HEK293 (cell line): ENCODE measurements at regions not wholly inside any gene's neighbourhood (a gene's known extent, or its start where the extent isn't known, plus 50 kb on each side); places are given as distances from the start of the nearest gene placed in this dataset.
A peak's percentile ranks its signal among the peaks of the same experiment; 100 is the strongest.

Experiments
- TRIM28 ChIP-seq: IDR thresholded peaks from 2 replicates; pipeline ENCODE4 v1.6.1; 2011; ENCODE audit warnings: low read length, control low read depth, borderline replicate concordance
- ZBTB20 ChIP-seq: fragments of 450-650 bp; formaldehyde crosslinking; IDR thresholded peaks from 2 replicates; pipeline ENCODE4 v1.5.1; 2016; ENCODE audit warnings: missing biosample characterization, missing genetic modification characterization
- ZNF133 ChIP-seq: fragments of 450-650 bp; formaldehyde crosslinking; IDR thresholded peaks from 2 replicates; pipeline ENCODE4 v1.5.1; 2016; ENCODE audit warnings: missing biosample characterization, missing genetic modification characterization
- ZNF174 ChIP-seq: fragments of 450-650 bp; formaldehyde crosslinking; IDR thresholded peaks from 2 replicates; pipeline ENCODE4 v1.5.0; 2017; ENCODE audit warnings: missing biosample characterization, mild to moderate bottlenecking, missing genetic modification characterization
- ZNF266 ChIP-seq: fragments of 450-650 bp; formaldehyde crosslinking; IDR thresholded peaks from 2 replicates; pipeline ENCODE4 v1.5.1; 2016; ENCODE audit warnings: missing biosample characterization, missing genetic modification characterization, low read depth
- ZNF302 ChIP-seq: fragments of 450-650 bp; formaldehyde crosslinking; IDR thresholded peaks from 2 replicates; pipeline ENCODE4 v1.5.1; 2016; ENCODE audit warnings: missing biosample characterization, missing genetic modification characterization, low read depth
- ZNF501 ChIP-seq: fragments of 450-650 bp; formaldehyde crosslinking; IDR thresholded peaks from 2 replicates; pipeline ENCODE4 v1.5.1; 2016; ENCODE audit warnings: missing biosample characterization, missing genetic modification characterization
- ZNF558 ChIP-seq: fragments of 450-650 bp; formaldehyde crosslinking; IDR thresholded peaks from 2 replicates; pipeline ENCODE4 v1.5.1; 2016; ENCODE audit warnings: missing biosample characterization, missing genetic modification characterization
- TF ChIP-seq, protein P1 (sequence below): fragments of 450-650 bp; formaldehyde crosslinking; IDR thresholded peaks from 2 replicates; pipeline ENCODE4 v1.5.1; 2016; ENCODE audit warnings: missing biosample characterization, missing genetic modification characterization
- TF ChIP-seq, protein P2 (sequence below): fragments of 450-650 bp; formaldehyde crosslinking; IDR thresholded peaks from 2 replicates; pipeline ENCODE4 v1.5.1; 2016; ENCODE audit warnings: missing biosample characterization, missing genetic modification characterization, low read depth
- TF ChIP-seq, protein P3 (sequence below): fragments of 450-650 bp; formaldehyde crosslinking; IDR thresholded peaks from 2 replicates; pipeline ENCODE4 v1.5.1; 2016; ENCODE audit warnings: missing biosample characterization, missing genetic modification characterization
- TF ChIP-seq, protein P4 (sequence below): fragments of 450-650 bp; formaldehyde crosslinking; IDR thresholded peaks from 2 replicates; pipeline ENCODE4 v1.5.1; 2016; ENCODE audit warnings: missing biosample characterization, missing genetic modification characterization
- TF ChIP-seq, protein P5 (sequence below): fragments of 450-650 bp; formaldehyde crosslinking; IDR thresholded peaks from 2 replicates; pipeline ENCODE4 v1.5.1; 2017; ENCODE audit warnings: missing biosample characterization, missing genetic modification characterization
- TF ChIP-seq, protein P6 (sequence below): fragments of 450-650 bp; formaldehyde crosslinking; IDR thresholded peaks from 2 replicates; pipeline ENCODE4 v1.5.1; 2016; ENCODE audit warnings: missing biosample characterization, missing genetic modification characterization, borderline replicate concordance

DNA sequence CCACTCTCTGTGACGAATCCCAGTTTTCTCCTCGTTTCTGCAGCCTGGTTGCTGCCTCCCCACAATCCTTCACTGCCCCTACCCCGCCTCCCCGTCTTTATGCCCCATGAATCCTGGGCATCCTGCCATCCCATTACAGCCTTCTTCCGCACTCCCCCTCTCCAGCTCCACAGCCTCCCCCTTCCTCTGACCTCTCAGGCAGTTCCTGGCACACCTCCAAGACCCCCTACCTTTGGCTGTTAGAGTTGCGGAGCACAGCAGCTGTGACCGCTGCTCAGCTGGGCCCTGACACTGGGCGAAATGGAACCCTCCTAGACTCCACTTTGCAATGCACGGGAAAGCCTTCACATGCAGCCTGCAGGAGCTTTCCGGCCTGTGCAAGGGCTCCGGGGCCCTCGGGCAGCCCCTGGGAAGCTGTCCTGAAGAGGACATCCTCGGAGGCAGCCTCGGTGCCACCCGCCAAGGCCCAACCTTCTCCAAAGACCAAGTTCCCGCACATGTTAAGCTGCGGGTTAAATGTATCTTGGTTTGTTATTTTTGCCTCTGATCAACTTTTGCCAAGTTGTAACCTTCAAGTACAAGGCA is 400.7 kb upstream of the MKI67 start:
- TF ChIP-seq, protein P1, sequence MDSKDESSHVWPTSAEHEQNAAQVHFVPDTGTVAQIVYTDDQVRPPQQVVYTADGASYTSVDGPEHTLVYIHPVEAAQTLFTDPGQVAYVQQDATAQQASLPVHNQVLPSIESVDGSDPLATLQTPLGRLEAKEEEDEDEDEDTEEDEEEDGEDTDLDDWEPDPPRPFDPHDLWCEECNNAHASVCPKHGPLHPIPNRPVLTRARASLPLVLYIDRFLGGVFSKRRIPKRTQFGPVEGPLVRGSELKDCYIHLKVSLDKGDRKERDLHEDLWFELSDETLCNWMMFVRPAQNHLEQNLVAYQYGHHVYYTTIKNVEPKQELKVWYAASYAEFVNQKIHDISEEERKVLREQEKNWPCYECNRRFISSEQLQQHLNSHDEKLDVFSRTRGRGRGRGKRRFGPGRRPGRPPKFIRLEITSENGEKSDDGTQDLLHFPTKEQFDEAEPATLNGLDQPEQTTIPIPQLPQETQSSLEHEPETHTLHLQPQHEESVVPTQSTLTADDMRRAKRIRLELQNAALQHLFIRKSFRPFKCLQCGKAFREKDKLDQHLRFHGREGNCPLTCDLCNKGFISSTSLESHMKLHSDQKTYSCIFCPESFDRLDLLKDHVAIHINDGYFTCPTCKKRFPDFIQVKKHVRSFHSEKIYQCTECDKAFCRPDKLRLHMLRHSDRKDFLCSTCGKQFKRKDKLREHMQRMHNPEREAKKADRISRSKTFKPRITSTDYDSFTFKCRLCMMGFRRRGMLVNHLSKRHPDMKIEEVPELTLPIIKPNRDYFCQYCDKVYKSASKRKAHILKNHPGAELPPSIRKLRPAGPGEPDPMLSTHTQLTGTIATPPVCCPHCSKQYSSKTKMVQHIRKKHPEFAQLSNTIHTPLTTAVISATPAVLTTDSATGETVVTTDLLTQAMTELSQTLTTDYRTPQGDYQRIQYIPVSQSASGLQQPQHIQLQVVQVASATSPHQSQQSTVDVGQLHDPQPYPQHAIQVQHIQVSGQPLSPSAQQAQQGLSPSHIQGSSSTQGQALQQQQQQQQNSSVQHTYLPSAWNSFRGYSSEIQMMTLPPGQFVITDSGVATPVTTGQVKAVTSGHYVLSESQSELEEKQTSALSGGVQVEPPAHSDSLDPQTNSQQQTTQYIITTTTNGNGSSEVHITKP (tag by site-specific recombination), result peak; percentile 93
- TF ChIP-seq, protein P2, sequence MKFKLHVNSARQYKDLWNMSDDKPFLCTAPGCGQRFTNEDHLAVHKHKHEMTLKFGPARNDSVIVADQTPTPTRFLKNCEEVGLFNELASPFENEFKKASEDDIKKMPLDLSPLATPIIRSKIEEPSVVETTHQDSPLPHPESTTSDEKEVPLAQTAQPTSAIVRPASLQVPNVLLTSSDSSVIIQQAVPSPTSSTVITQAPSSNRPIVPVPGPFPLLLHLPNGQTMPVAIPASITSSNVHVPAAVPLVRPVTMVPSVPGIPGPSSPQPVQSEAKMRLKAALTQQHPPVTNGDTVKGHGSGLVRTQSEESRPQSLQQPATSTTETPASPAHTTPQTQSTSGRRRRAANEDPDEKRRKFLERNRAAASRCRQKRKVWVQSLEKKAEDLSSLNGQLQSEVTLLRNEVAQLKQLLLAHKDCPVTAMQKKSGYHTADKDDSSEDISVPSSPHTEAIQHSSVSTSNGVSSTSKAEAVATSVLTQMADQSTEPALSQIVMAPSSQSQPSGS (tag by site-specific recombination), result no peak
- no peak for TF ChIP-seq ZNF266 (tag by site-specific recombination)
- TF ChIP-seq, protein P3, sequence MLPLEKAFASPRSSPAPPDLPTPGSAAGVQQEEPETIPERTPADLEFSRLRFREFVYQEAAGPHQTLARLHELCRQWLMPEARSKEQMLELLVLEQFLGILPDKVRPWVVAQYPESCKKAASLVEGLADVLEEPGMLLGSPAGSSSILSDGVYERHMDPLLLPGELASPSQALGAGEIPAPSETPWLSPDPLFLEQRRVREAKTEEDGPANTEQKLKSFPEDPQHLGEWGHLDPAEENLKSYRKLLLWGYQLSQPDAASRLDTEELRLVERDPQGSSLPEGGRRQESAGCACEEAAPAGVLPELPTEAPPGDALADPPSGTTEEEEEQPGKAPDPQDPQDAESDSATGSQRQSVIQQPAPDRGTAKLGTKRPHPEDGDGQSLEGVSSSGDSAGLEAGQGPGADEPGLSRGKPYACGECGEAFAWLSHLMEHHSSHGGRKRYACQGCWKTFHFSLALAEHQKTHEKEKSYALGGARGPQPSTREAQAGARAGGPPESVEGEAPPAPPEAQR (tag by site-specific recombination), result no peak
- TF ChIP-seq ZNF174 (tag by site-specific recombination), result no peak
- TF ChIP-seq, protein P4, sequence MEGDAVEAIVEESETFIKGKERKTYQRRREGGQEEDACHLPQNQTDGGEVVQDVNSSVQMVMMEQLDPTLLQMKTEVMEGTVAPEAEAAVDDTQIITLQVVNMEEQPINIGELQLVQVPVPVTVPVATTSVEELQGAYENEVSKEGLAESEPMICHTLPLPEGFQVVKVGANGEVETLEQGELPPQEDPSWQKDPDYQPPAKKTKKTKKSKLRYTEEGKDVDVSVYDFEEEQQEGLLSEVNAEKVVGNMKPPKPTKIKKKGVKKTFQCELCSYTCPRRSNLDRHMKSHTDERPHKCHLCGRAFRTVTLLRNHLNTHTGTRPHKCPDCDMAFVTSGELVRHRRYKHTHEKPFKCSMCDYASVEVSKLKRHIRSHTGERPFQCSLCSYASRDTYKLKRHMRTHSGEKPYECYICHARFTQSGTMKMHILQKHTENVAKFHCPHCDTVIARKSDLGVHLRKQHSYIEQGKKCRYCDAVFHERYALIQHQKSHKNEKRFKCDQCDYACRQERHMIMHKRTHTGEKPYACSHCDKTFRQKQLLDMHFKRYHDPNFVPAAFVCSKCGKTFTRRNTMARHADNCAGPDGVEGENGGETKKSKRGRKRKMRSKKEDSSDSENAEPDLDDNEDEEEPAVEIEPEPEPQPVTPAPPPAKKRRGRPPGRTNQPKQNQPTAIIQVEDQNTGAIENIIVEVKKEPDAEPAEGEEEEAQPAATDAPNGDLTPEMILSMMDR (tag by site-specific recombination), result peak; percentile 18; the same call in 1 of the 2 replicates
- TF ChIP-seq ZNF302, result no peak
- TF ChIP-seq ZNF558 (tag by site-specific recombination), result no peak
- no peak for TF ChIP-seq TRIM28
- TF ChIP-seq ZNF501 (tag by site-specific recombination), result no peak
- TF ChIP-seq, protein P5, sequence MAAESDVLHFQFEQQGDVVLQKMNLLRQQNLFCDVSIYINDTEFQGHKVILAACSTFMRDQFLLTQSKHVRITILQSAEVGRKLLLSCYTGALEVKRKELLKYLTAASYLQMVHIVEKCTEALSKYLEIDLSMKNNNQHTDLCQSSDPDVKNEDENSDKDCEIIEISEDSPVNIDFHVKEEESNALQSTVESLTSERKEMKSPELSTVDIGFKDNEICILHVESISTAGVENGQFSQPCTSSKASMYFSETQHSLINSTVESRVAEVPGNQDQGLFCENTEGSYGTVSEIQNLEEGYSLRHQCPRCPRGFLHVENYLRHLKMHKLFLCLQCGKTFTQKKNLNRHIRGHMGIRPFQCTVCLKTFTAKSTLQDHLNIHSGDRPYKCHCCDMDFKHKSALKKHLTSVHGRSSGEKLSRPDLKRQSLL (tag by site-specific recombination), result no peak
- TF ChIP-seq, protein P6, sequence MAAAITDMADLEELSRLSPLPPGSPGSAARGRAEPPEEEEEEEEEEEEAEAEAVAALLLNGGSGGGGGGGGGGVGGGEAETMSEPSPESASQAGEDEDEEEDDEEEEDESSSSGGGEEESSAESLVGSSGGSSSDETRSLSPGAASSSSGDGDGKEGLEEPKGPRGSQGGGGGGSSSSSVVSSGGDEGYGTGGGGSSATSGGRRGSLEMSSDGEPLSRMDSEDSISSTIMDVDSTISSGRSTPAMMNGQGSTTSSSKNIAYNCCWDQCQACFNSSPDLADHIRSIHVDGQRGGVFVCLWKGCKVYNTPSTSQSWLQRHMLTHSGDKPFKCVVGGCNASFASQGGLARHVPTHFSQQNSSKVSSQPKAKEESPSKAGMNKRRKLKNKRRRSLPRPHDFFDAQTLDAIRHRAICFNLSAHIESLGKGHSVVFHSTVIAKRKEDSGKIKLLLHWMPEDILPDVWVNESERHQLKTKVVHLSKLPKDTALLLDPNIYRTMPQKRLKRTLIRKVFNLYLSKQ (tag by site-specific recombination), result no peak
- no peak for TF ChIP-seq ZBTB20 (tag by site-specific recombination)
- no peak for TF ChIP-seq ZNF133 (tag by site-specific recombination)
